GM10248 (cell line): ENCODE measurements at regions not wholly inside any gene's neighbourhood (a gene's known extent, or its start where the extent isn't known, plus 50 kb on each side); places are given as distances from the start of the nearest gene placed in this dataset.
"Not testable (repeated sequence)": the region's sequence is repeated elsewhere in the genome, so short reads cannot be mapped to it uniquely, and the experiment has no call there.

Experiments
- CTCF ChIA-PET: fragments of 300-600 bp; sonication (Branson Sonifier 250); formaldehyde crosslinking; extraction: SDS; loops from one replicate; lab custom pipeline; 2021; ENCODE audit warnings: antibody characterized with exemption; lab: Yijun Ruan, JAX
- POLR2A ChIA-PET: fragments of 350-650 bp; sonication (Branson Sonifier 250); formaldehyde crosslinking; extraction: SDS; loops from one replicate; lab custom pipeline; 2020; ENCODE audit warnings: antibody characterized with exemption; lab: Yijun Ruan, JAX
- DNase-seq: peaks from one replicate; pipeline ENCODE4 v3.0.0; 2012; ENCODE audit errors: extremely low spot score
- CTCF ChIP-seq: IDR thresholded peaks from 2 replicates; pipeline ENCODE4 v1.5.1; 2012; ENCODE audit warnings: mild to moderate bottlenecking, low read depth; ENCODE audit errors: extremely low read depth, missing control alignments, control extremely low read depth

DNA sequence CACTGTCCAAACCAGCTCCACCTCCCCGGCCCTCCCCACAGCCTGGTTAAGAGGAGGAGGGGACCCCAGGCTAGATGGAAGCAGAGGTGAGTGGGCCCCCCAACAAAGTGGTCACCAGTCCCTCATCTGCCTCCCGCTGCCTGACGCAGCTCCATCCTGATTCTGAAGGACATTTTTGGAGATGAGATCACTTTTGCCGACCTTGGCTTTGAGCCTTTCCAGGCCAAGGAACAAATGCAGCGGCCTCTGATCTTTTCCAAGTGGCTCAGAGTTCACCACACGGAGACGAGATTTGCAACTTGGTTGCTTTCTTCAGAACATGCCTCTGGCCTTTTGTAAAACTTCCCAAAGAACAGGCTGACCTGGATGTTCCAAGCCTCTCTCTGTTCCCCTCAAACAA is 223.1 kb downstream of the NPHP4 start:
- ChIA-PET CTCF (no interaction called here), POLR2A (no interaction called here)
- no peak for TF ChIP-seq CTCF
- no peak for DNase-seq

- CTCF ChIA-PET: no interaction called here
- DNase-seq: no peak
- POLR2A ChIA-PET: no interaction called here
- no peak for TF ChIP-seq CTCF
These were observed 224.2 kb downstream of the NPHP4 start for GRCh38 chr1:5768014-5768413.

- CTCF ChIA-PET, POLR2A ChIA-PET, DNase-seq: not testable (repeated sequence)
These were observed 225.2 kb downstream of the NPHP4 start for GRCh38 chr1:5766996-5767395.

DNA sequence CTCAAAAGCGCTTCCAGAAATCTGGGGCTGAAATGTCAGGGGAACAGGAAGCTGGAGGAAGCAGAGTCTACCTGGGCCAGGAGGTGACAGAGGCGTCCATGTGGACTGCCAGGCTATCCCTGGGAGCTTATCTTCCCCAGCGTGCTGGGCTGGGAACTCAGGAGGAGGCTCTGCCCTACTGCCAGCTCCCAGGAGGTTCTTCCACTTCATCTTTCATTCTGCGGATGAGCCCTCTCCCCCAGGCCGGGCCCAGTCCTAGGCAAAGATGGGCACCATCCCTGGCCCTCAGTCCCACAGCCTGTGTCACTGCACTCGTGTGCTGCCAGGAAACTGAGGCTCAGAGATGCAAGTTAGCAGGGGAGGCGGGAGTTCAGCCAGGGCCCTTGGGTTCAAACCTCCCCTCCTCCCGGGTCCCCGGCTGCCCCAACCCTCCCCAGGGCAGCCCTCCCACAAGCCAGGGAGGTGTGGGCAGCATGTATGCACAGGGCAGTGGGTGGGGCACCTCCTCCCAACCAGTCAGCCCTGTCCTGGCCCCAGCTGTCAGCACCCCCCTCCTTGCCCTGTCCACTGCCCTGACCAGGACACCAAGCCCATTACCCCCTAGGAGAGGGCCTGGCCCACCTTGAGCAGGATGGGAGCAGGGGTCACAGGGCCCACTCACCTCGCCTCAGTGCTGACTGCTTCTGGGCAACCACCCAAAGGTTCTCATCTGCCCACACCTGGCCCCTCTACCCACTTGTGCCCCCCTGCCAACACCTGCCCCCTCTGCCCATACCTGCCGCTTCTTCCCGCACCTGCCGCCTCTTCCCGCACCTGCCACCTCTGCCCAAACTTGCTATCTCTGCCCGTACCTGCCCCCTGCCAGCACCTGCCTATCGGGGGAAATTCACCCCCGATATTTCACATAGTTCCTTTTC is 226.0 kb downstream of the NPHP4 start:
- ChIA-PET CTCF (no interaction called here), POLR2A (no interaction called here)
- TF ChIP-seq CTCF: no peak
- no peak for DNase-seq

DNA sequence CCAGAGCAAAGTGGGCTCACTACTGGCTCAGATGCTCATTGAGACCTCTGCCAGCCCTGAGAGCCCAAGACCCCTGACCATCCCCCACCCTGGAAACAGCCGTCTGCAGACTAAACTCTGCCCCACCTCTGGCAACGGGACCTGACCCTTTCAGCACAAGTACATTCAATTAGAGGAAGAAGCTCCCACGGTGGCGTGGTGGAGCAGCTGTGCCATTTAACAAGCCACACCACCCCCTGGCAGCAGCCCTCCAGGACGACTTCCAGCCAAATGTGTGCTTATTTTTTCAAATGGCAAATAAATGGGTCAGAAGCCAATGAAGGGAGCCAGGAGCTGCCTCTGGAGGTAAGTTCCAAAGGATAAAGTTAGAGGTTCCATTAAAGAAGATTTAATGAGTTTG is 226.7 kb downstream of the NPHP4 start:
- no peak for DNase-seq
- CTCF ChIA-PET: no interaction called here
- no peak for TF ChIP-seq CTCF
- POLR2A ChIA-PET: no interaction called here

DNA sequence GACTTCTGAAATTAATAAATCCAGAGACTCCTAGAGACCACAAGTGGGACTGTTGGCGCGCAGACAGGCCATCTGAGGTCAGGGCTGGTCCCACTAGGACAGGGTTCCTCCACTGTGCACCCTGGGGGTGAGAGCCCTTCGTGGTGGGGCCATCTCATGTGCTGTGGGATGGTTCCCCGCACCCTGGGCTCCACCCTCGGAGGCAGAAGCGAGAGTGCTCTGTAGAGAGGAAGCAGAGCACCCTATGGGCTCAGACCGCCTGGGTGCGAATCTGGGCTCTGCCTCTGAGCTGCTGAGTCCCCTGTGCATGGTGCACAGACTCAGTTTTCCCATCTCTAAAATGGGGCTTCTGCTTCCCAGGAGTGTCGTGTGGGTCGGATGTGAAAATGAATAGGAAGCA is 227.3 kb downstream of the NPHP4 start:
- ChIA-PET POLR2A (no interaction called here), CTCF (no interaction called here)
- DNase-seq: no peak
- TF ChIP-seq CTCF: no peak

- no peak for DNase-seq
- ChIA-PET CTCF (no interaction called here), POLR2A (no interaction called here)
- no peak for TF ChIP-seq CTCF
These were observed 227.8 kb downstream of the NPHP4 start for GRCh38 chr1:5764464-5764863.
